GM23338 (cell line): ENCODE measurements at regions not wholly inside any gene's neighbourhood (a gene's known extent, or its start where the extent isn't known, plus 50 kb on each side); places are given as distances from the start of the nearest gene placed in this dataset.

Source experiments
- ATAC-seq: fragments of 200-7000 bp; cut with Tn5 transposase; 3 replicates; pipeline ENCODE4 v1.9.1; 2020
- DNase-seq: peaks from one replicate; pipeline ENCODE4 v3.0.0-alpha.2; 2015; ENCODE audit warnings: low spot score
- H2AFZ ChIP-seq: fragments of 200-600 bp; sonication (generic); 2 replicates; pipeline ENCODE4 v1.8.0; 2016; ENCODE audit warnings: antibody characterized with exemption, mild to moderate bottlenecking, moderate library complexity
- H3F3A ChIP-seq: fragments of 200-600 bp; sonication (generic); replicated peaks from 2 replicates; pipeline ENCODE4 v1.8.0; 2017; ENCODE audit warnings: antibody characterized with exemption, mixed run types, low read depth
- H3K27ac ChIP-seq: fragments of 200-600 bp; sonication (generic); 2 replicates; pipeline ENCODE4 v1.6.1; 2016; ENCODE audit warnings: low read depth
- H3K27me3 ChIP-seq: fragments of 200-600 bp; sonication (generic); 2 replicates; pipeline ENCODE4 v1.8.0; 2016; ENCODE audit warnings: mild to moderate bottlenecking, mixed run types, moderate library complexity; ENCODE audit not compliant: insufficient read depth
- H3K36me3 ChIP-seq: fragments of 200-600 bp; sonication (generic); 2 replicates; pipeline ENCODE4 v1.8.0; 2016; ENCODE audit warnings: mild to moderate bottlenecking; ENCODE audit not compliant: insufficient read depth
- H3K4me1 ChIP-seq: fragments of 200-600 bp; sonication (generic); 2 replicates; pipeline ENCODE4 v1.8.0; 2016; ENCODE audit warnings: mild to moderate bottlenecking, moderate library complexity; ENCODE audit not compliant: insufficient read depth
- H3K4me2 ChIP-seq: fragments of 200-600 bp; sonication (generic); 2 replicates; pipeline ENCODE4 v1.7.1; 2017; ENCODE audit warnings: mixed run types
- H3K4me3 ChIP-seq: fragments of 200-600 bp; sonication (generic); 2 replicates; pipeline ENCODE4 v1.6.1; 2016; ENCODE audit warnings: mixed run types
- H3K79me2 ChIP-seq: fragments of 200-600 bp; sonication (generic); replicated peaks from 2 replicates; pipeline ENCODE4 v1.8.0; 2017; ENCODE audit warnings: mild to moderate bottlenecking; ENCODE audit not compliant: insufficient read depth
- H3K9me2 ChIP-seq: fragments of 200-600 bp; sonication (generic); 2 replicates; pipeline ENCODE4 v1.8.0; 2017; ENCODE audit not compliant: insufficient read depth
- H4K20me1 ChIP-seq: fragments of 200-600 bp; sonication (generic); replicated peaks from 2 replicates; pipeline ENCODE4 v1.8.0; 2017; ENCODE audit warnings: mild to moderate bottlenecking; ENCODE audit not compliant: insufficient read depth
- H3K27ac Mint-ChIP-seq: 2 replicates; pipeline ENCODE4 v1.8.0; 2020; ENCODE audit warnings: inconsistent platforms, mild to moderate bottlenecking, moderate library complexity, mixed read lengths
- H3K27me3 Mint-ChIP-seq: 3 replicates; pipeline ENCODE4 v1.8.0; 2022; ENCODE audit warnings: low read depth, mild to moderate bottlenecking, moderate library complexity, mixed read lengths, inconsistent platforms; ENCODE audit not compliant: insufficient read depth, poor library complexity
- H3K36me3 Mint-ChIP-seq: 3 replicates; pipeline ENCODE4 v1.8.0; 2021; ENCODE audit warnings: low read depth, mild to moderate bottlenecking, inconsistent platforms, moderate library complexity, mixed read lengths
- H3K4me1 Mint-ChIP-seq: 3 replicates; pipeline ENCODE4 v1.8.0; 2020; ENCODE audit warnings: mild to moderate bottlenecking, inconsistent platforms, mixed read lengths
- H3K4me3 Mint-ChIP-seq: 3 replicates; pipeline ENCODE4 v1.8.0; 2021; ENCODE audit warnings: moderate library complexity, mild to moderate bottlenecking, inconsistent platforms, mixed read lengths
- H3K9me3 Mint-ChIP-seq: 3 replicates; pipeline ENCODE4 v1.8.0; 2020; ENCODE audit warnings: moderate library complexity, mild to moderate bottlenecking, inconsistent platforms, mixed read lengths
- CREB1 ChIP-seq: fragments of 250-450 bp; sonication (Bioruptor Pico); IDR thresholded peaks from 2 replicates; pipeline ENCODE4 v1.5.0; 2020; ENCODE audit warnings: low read depth, mild to moderate bottlenecking, moderate library complexity
- ETS1 ChIP-seq: IDR thresholded peaks from 2 replicates; pipeline ENCODE4 v1.6.1; 2016; ENCODE audit warnings: antibody characterized with exemption
- EZH2 ChIP-seq: fragments of 200-600 bp; sonication (generic); IDR thresholded peaks from one replicate; pipeline ENCODE4 v1.8.0; 2017; ENCODE audit warnings: antibody characterized with exemption, mild to moderate bottlenecking, low read depth; ENCODE audit not compliant: unreplicated experiment
- EZH2phosphoT487 ChIP-seq: fragments of 200-600 bp; sonication (generic); IDR thresholded peaks from one replicate; pipeline ENCODE4 v1.8.1; 2018; ENCODE audit warnings: antibody characterized with exemption; ENCODE audit not compliant: unreplicated experiment
- JUNB ChIP-seq: IDR thresholded peaks from one replicate; pipeline ENCODE4 v1.6.1; 2016; ENCODE audit warnings: antibody characterized with exemption; ENCODE audit not compliant: unreplicated experiment
- NANOG ChIP-seq: IDR thresholded peaks from 2 replicates; pipeline ENCODE4 v1.6.1; 2016; ENCODE audit warnings: antibody characterized with exemption, borderline replicate concordance
- POLR2AphosphoS5 ChIP-seq: IDR thresholded peaks from 2 replicates; pipeline ENCODE4 v1.6.1; 2016; ENCODE audit warnings: antibody characterized with exemption, low read depth
- REST ChIP-seq: IDR thresholded peaks from one replicate; pipeline ENCODE4 v1.6.1; 2018; ENCODE audit warnings: antibody characterized with exemption; ENCODE audit not compliant: unreplicated experiment
- STAT1 ChIP-seq: IDR thresholded peaks from one replicate; pipeline ENCODE4 v1.6.1; 2016; ENCODE audit warnings: antibody characterized with exemption; ENCODE audit not compliant: unreplicated experiment
- ZNF114 ChIP-seq: fragments of 250-450 bp; sonication (Bioruptor Pico); IDR thresholded peaks from 2 replicates; pipeline ENCODE4 v1.5.0; 2020; ENCODE audit warnings: mild to moderate bottlenecking, moderate library complexity
- ZNF331 ChIP-seq: fragments of 250-450 bp; sonication (Bioruptor Pico); IDR thresholded peaks from 2 replicates; pipeline ENCODE4 v1.5.0; 2020; ENCODE audit warnings: low read depth, mild to moderate bottlenecking, moderate library complexity
- ZNF462 ChIP-seq: fragments of 250-450 bp; sonication (Bioruptor Pico); IDR thresholded peaks from 2 replicates; pipeline ENCODE4 v1.5.0; 2020; ENCODE audit warnings: mild to moderate bottlenecking, moderate library complexity
- TF ChIP-seq, protein P1 (sequence below), 2 experiments: fragments of 200-600 bp in 1 of 2; sonication (generic) in 1 of 2; conservative IDR thresholded peaks; 2 replicates each; pipeline versions ENCODE4 v1.5.1 to v1.6.1; 2016 to 2017; ENCODE audit warnings: antibody characterized with exemption in 2 of 2, low read depth in 2 of 2, mild to moderate bottlenecking in 2 of 2, moderate library complexity in 1 of 2

- no peaks in the 10 kb centered on the region for H4K20me1 ChIP-seq
- H3K4me2 ChIP-seq, result no peak overlapping the region
- ATAC-seq, result no peak
- H3K9me2 ChIP-seq, result no peaks in the 10 kb centered on the region
- H3K27ac Mint-ChIP-seq, result no peak overlapping the region
- no peaks in the 10 kb centered on the region for H3K9me3 Mint-ChIP-seq
- no peaks in the 10 kb centered on the region for H3K27me3 ChIP-seq
- H3K36me3 Mint-ChIP-seq, result no peaks in the 10 kb centered on the region
- TF ChIP-seq ZNF114 (no peak), CREB1 (CRISPR knock-in tag) (no peak), EZH2 (no peak), ZNF331 (CRISPR knock-in tag) (no peak), REST (no peak), JUNB (no peak), STAT1 (no peak), EZH2phosphoT487 (no peak), ETS1 (no peak), NANOG (no peak), POLR2AphosphoS5 (no peak), ZNF462 (CRISPR knock-in tag) (no peak)
- TF ChIP-seq, protein P1, sequence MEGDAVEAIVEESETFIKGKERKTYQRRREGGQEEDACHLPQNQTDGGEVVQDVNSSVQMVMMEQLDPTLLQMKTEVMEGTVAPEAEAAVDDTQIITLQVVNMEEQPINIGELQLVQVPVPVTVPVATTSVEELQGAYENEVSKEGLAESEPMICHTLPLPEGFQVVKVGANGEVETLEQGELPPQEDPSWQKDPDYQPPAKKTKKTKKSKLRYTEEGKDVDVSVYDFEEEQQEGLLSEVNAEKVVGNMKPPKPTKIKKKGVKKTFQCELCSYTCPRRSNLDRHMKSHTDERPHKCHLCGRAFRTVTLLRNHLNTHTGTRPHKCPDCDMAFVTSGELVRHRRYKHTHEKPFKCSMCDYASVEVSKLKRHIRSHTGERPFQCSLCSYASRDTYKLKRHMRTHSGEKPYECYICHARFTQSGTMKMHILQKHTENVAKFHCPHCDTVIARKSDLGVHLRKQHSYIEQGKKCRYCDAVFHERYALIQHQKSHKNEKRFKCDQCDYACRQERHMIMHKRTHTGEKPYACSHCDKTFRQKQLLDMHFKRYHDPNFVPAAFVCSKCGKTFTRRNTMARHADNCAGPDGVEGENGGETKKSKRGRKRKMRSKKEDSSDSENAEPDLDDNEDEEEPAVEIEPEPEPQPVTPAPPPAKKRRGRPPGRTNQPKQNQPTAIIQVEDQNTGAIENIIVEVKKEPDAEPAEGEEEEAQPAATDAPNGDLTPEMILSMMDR (conservative IDR thresholded peaks at IDR 0.05; ENCODE audit: low read depth in 2 of 2), result no peak
- no peaks in the 10 kb centered on the region; the same call in 2 of the 3 replicates for H3K4me1 Mint-ChIP-seq
- no peak overlapping the region for H2AFZ ChIP-seq
- H3K27me3 Mint-ChIP-seq, result peaks cover 2% of the 10 kb centered on the region
- H3K79me2 ChIP-seq, result no peaks in the 10 kb centered on the region
- no peak overlapping the region for H3K4me3 ChIP-seq
- no peaks in the 10 kb centered on the region for H3K36me3 ChIP-seq
- no peaks in the 10 kb centered on the region for H3F3A ChIP-seq
- no peak overlapping the region for H3K4me3 Mint-ChIP-seq
- no peaks in the 10 kb centered on the region for H3K4me1 ChIP-seq
- no peak for DNase-seq
- H3K27ac ChIP-seq, result no peak overlapping the region
Observed at GRCh38 chr3:150177673-150178381, 207.1 kb upstream of the PFN2 start.
